Parathyroid adenoma (tissue), 2 donors: ENCODE measurements at regions not wholly inside any gene's neighbourhood (a gene's known extent, or its start where the extent isn't known, plus 50 kb on each side); places are given as distances from the start of the nearest gene placed in this dataset.

Experiments used
- H2AFZ ChIP-seq: fragments of 300-600 bp; sonication (generic); one replicate; pipeline ENCODE4 v1.7.0; 2017; ENCODE audit warnings: antibody characterized with exemption, mild to moderate bottlenecking
- H3K27ac ChIP-seq: fragments of 300-600 bp; sonication (generic); one replicate; pipeline ENCODE4 v1.7.0; 2017
- H3K27me3 ChIP-seq: fragments of 300-600 bp; sonication (generic); one replicate; pipeline ENCODE4 v1.7.0; 2017; ENCODE audit warnings: low read length; ENCODE audit not compliant: control insufficient read depth, insufficient read depth
- H3K36me3 ChIP-seq: fragments of 300-600 bp; sonication (generic); one replicate; pipeline ENCODE4 v1.7.0; 2017; ENCODE audit warnings: low read length; ENCODE audit not compliant: control insufficient read depth, insufficient read depth
- H3K4me1 ChIP-seq: fragments of 300-600 bp; sonication (generic); one replicate; pipeline ENCODE4 v1.7.0; 2017; ENCODE audit warnings: control low read depth
- H3K4me2 ChIP-seq: fragments of 300-600 bp; sonication (generic); one replicate; pipeline ENCODE4 v1.7.0; 2017; ENCODE audit warnings: low read length
- H3K4me3 ChIP-seq: fragments of 300-600 bp; sonication (generic); one replicate; pipeline ENCODE4 v1.7.0; 2017; ENCODE audit warnings: low read depth, low read length
- H3K79me2 ChIP-seq: fragments of 300-600 bp; sonication (generic); one replicate; pipeline ENCODE4 v1.7.0; 2017; ENCODE audit warnings: control low read depth
- H3K9ac ChIP-seq: fragments of 300-600 bp; sonication (generic); one replicate; pipeline ENCODE4 v1.7.0; 2017; ENCODE audit warnings: mild to moderate bottlenecking
- H3K9me3 ChIP-seq: fragments of 300-600 bp; sonication (generic); one replicate; pipeline ENCODE4 v1.7.0; 2017; ENCODE audit warnings: low read length; ENCODE audit not compliant: control insufficient read depth
- TF ChIP-seq, protein P1 (sequence below): fragments of 300-600 bp; sonication (generic); IDR thresholded peaks from one replicate; pipeline ENCODE4 v1.7.0; 2017; ENCODE audit warnings: antibody characterized with exemption, mild to moderate bottlenecking
- donor health status: primary hyperparathyroidism.

DNA sequence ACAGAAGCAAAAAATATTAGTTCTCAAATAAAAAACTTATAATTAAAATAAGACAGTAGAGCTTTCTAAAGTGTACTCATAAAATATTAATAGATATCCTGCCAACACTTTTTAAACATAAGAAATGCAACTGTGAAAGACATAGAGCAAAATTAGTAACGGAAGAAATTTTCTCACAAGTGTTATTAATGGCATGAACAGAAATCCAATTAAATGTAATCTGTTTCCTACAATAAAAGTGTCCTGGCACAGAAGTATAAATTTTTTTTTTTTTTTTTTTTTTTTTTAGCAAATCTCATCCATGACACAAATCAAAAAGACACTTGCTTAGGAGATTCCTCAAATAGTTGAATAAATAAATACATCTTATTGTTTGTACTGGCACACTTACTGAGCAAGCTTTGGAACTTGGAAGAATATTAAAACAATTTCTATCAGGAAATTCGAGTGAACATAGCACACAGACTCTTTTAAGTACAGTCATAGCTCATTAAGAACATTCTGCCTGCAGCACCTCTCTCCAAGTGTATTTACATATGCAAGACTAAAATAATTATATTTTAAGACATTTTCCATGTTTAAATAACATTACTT, 227.2 kb upstream of the ROBO2 start:
- H3K27ac ChIP-seq: no peak overlapping the region
- H3K79me2 ChIP-seq: no peaks in the 10 kb centered on the region
- H3K9me3 ChIP-seq: no peaks in the 10 kb centered on the region
- H3K27me3 ChIP-seq: no peaks in the 10 kb centered on the region
- no peak overlapping the region for H3K9ac ChIP-seq
- no peaks in the 10 kb centered on the region for H3K4me1 ChIP-seq
- no peak overlapping the region for H3K4me2 ChIP-seq
- H3K4me3 ChIP-seq: no peak overlapping the region
- H3K36me3 ChIP-seq: no peaks in the 10 kb centered on the region
- H2AFZ ChIP-seq: no peak overlapping the region
- TF ChIP-seq, protein P1, sequence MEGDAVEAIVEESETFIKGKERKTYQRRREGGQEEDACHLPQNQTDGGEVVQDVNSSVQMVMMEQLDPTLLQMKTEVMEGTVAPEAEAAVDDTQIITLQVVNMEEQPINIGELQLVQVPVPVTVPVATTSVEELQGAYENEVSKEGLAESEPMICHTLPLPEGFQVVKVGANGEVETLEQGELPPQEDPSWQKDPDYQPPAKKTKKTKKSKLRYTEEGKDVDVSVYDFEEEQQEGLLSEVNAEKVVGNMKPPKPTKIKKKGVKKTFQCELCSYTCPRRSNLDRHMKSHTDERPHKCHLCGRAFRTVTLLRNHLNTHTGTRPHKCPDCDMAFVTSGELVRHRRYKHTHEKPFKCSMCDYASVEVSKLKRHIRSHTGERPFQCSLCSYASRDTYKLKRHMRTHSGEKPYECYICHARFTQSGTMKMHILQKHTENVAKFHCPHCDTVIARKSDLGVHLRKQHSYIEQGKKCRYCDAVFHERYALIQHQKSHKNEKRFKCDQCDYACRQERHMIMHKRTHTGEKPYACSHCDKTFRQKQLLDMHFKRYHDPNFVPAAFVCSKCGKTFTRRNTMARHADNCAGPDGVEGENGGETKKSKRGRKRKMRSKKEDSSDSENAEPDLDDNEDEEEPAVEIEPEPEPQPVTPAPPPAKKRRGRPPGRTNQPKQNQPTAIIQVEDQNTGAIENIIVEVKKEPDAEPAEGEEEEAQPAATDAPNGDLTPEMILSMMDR: no peak

DNA sequence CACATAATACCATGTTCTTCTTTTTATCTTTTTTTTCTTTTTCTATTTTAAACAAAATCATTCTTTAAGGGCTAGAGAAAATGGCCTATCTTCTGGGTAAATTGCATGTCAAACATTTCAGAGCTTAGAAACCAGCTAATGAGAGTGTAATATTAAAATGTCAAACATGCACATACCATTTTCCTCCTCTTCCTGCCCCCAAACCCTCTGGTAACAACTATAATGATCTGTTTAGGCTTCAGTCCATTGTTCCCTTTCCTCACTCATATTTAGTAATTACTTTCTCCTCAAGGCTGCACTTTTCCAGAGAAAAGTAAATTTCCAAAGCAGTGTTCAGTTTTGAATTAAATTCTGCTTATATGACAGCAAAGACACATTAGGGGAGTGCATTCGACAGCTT, 224.3 kb upstream of the ROBO2 start:
- no peak overlapping the region for H3K4me2 ChIP-seq
- no peaks in the 10 kb centered on the region for H3K79me2 ChIP-seq
- TF ChIP-seq, protein P1: no peak
- no peak overlapping the region for H3K27ac ChIP-seq
- no peaks in the 10 kb centered on the region for H3K27me3 ChIP-seq
- no peak overlapping the region for H2AFZ ChIP-seq
- no peak overlapping the region for H3K9ac ChIP-seq
- no peak overlapping the region for H3K4me3 ChIP-seq
- H3K36me3 ChIP-seq: no peaks in the 10 kb centered on the region
- no peaks in the 10 kb centered on the region for H3K4me1 ChIP-seq
- no peaks in the 10 kb centered on the region for H3K9me3 ChIP-seq

DNA sequence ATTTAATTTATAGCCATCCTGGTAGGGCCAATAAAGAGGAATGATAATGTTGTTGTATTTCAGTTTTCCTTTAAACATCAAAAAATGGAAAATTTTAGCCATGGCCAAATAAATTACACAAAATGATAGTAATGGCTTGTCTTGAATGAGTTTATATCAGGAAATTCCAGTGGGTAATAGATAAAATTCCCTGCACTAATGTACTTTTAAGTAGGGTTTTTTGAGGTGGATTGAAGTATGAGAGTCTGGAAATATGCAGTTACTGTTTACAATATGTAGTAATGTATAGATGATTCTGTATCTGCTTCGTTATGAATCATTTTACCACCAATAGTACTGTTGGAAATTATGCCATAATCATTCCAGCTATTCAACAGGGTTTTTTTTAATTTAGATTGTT, 219.4 kb upstream of the ROBO2 start:
- no peak overlapping the region for H3K27ac ChIP-seq
- H3K4me1 ChIP-seq: no peaks in the 10 kb centered on the region
- no peaks in the 10 kb centered on the region for H3K27me3 ChIP-seq
- no peaks in the 10 kb centered on the region for H3K36me3 ChIP-seq
- no peaks in the 10 kb centered on the region for H3K79me2 ChIP-seq
- no peak overlapping the region for H2AFZ ChIP-seq
- TF ChIP-seq, protein P1: no peak
- no peak overlapping the region for H3K9ac ChIP-seq
- no peaks in the 10 kb centered on the region for H3K9me3 ChIP-seq
- H3K4me3 ChIP-seq: no peak overlapping the region
- H3K4me2 ChIP-seq: no peak overlapping the region

DNA sequence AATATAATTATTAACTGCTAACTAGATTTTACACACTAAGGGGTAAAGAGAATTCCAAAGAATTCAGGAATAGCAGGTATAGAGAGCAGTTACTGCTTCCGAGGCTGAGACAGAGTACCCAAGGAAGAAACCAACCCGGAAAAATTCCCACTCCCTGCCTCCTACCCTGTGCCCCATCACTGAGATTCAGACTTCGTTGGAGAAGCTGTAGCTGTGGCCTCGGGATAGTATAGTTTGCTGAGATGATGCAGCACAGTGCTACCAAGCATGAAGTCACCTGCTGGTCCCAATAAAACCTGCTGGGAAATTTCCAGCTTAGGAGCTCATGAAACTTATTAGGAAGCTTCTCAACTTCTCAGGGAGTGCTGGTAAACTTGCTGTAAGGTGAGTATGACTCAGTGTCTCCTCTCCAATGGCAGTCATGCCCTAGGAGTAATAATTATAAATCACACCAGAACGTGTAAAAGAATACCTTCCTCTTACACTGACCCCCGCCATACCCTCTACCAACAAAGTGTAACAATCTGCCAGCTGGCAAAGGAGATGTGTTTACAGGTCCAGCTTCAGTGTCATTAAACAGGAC, 215.2 kb upstream of the ROBO2 start:
- no peaks in the 10 kb centered on the region for H3K79me2 ChIP-seq
- no peak overlapping the region for H2AFZ ChIP-seq
- H3K27ac ChIP-seq: no peak overlapping the region
- no peaks in the 10 kb centered on the region for H3K4me1 ChIP-seq
- H3K27me3 ChIP-seq: no peaks in the 10 kb centered on the region
- H3K9me3 ChIP-seq: no peaks in the 10 kb centered on the region
- no peak overlapping the region for H3K9ac ChIP-seq
- H3K36me3 ChIP-seq: no peaks in the 10 kb centered on the region
- no peak overlapping the region for H3K4me3 ChIP-seq
- TF ChIP-seq, protein P1: no peak
- H3K4me2 ChIP-seq: no peak overlapping the region

DNA sequence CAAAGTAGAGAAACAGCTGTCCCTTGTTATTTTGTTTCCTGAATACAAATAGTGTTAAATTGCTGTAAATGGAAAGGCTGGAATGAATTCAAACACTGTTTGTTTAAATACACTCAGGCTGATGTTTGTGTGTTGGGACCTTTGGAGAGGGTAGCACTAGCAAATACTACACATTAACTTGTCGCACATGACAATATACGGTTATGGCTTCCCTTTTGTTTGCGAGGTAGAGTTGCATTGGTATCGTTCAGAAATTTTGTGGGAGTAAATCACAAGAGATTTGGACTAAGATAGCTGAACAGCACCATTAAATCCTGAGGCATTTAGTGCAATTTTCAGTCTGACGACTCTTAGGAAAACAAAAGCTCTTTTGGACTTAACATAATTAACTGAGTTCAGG, 213.0 kb upstream of the ROBO2 start:
- no peak overlapping the region for H3K4me3 ChIP-seq
- no peak overlapping the region for H2AFZ ChIP-seq
- no peak overlapping the region for H3K4me2 ChIP-seq
- H3K4me1 ChIP-seq: no peaks in the 10 kb centered on the region
- no peaks in the 10 kb centered on the region for H3K9me3 ChIP-seq
- TF ChIP-seq, protein P1: no peak
- no peak overlapping the region for H3K9ac ChIP-seq
- H3K36me3 ChIP-seq: no peaks in the 10 kb centered on the region
- no peaks in the 10 kb centered on the region for H3K27me3 ChIP-seq
- no peaks in the 10 kb centered on the region for H3K79me2 ChIP-seq
- H3K27ac ChIP-seq: no peak overlapping the region
